Lower leg skin (tissue), 4 donors: ENCODE measurements at regions not wholly inside any gene's neighbourhood (a gene's known extent, or its start where the extent isn't known, plus 50 kb on each side); places are given as distances from the start of the nearest gene placed in this dataset.

Experiments used
- DNase-seq, 2 donors: peaks; one replicate each; pipeline ENCODE4 v3.0.0-alpha.2; 2019; ENCODE audit warnings: low spot score in 2 of 2
- H3K4me3 ChIP-seq: fragments of 200-600 bp; sonication (generic); 2 replicates; pipeline ENCODE4 v1.5.1; 2017; ENCODE audit warnings: mild to moderate bottlenecking, low read depth; ENCODE audit not compliant: poor library complexity, severe bottlenecking
- CTCF ChIP-seq, 3 donors: fragments of 450-650 bp; IDR thresholded peaks; one replicate each; pipeline ENCODE4 v1.5.1; 2016; ENCODE audit warnings: antibody characterized with exemption in 3 of 3, mild to moderate bottlenecking in 3 of 3, moderate library complexity in 2 of 3
- POLR2A ChIP-seq, 2 donors: fragments of 450-650 bp; IDR thresholded peaks; one replicate each; pipeline ENCODE4 v1.6.1; 2016 to 2017; ENCODE audit warnings: antibody characterized with exemption in 2 of 2, mild to moderate bottlenecking in 1 of 2, moderate library complexity in 1 of 2
- WGBS, 2 donors: methylation state at CpG; one replicate each; pipeline ENCODE4 v1.1.5; 2018; 5-methylcytosine and 5-hydroxymethylcytosine counted together
- intact Hi-C: fragments of 100-400 bp; cut with DNase I; formaldehyde crosslinking; loops from one replicate; pipeline ENCODE4 v1.15.0; 2023; ENCODE audit warnings: low total_unique reads

- TF ChIP-seq CTCF (IDR thresholded peaks at IDR 0.05) = no peak
- no peak for TF ChIP-seq POLR2A (IDR thresholded peaks at IDR 0.05)
- intact Hi-C loops = no loop called here
- 61 to 70% methylated on average over 5 of the region's 5 CpGs for WGBS, 2 donors
- DNase-seq = no peak
- no peak overlapping the region for H3K4me3 ChIP-seq
These were observed 655.8 kb downstream of the PCDH7 start for GRCh38 chr4:31375936-31376335.

- intact Hi-C loops = no loop called here
- TF ChIP-seq CTCF (IDR thresholded peaks at IDR 0.05) = no peak
- TF ChIP-seq POLR2A (IDR thresholded peaks at IDR 0.05) = no peak
- no peak for DNase-seq
- WGBS, 2 donors = 92 to 97% methylated on average over 2 of the region's 2 CpGs
- no peak overlapping the region for H3K4me3 ChIP-seq
These were observed 659.2 kb downstream of the PCDH7 start for GRCh38 chr4:31379364-31379763.

- no peak for DNase-seq
- WGBS, 2 donors = 57 to 58% methylated on average over 2 of the region's 2 CpGs
- no peak overlapping the region for H3K4me3 ChIP-seq
- TF ChIP-seq POLR2A (IDR thresholded peaks at IDR 0.05) = no peak
- TF ChIP-seq CTCF (IDR thresholded peaks at IDR 0.05) = no peak
- intact Hi-C loops = no loop called here
These were observed 663.6 kb downstream of the PCDH7 start for GRCh38 chr4:31383767-31384166.

GRCh38 chr4:31390849-31391248 lies 670.7 kb downstream of the PCDH7 start:
- no peak for TF ChIP-seq CTCF (IDR thresholded peaks at IDR 0.05)
- no peak for TF ChIP-seq POLR2A (IDR thresholded peaks at IDR 0.05)
- intact Hi-C loops = no loop called here
- no peak overlapping the region for H3K4me3 ChIP-seq
- DNase-seq = no peak

- H3K4me3 ChIP-seq = no peak overlapping the region
- TF ChIP-seq CTCF (IDR thresholded peaks at IDR 0.05) = no peak
- TF ChIP-seq POLR2A (IDR thresholded peaks at IDR 0.05) = no peak
- intact Hi-C loops = no loop called here
- no peak for DNase-seq
These were observed 671.8 kb downstream of the PCDH7 start for GRCh38 chr4:31391976-31392375.

- DNase-seq = no peak
- TF ChIP-seq CTCF (IDR thresholded peaks at IDR 0.05) = no peak
- no peak for TF ChIP-seq POLR2A (IDR thresholded peaks at IDR 0.05)
- intact Hi-C loops = no loop called here
- no peak overlapping the region for H3K4me3 ChIP-seq
- 79 to 80% methylated on average over 2 of the region's 2 CpGs for WGBS, 2 donors
These were observed 672.8 kb downstream of the PCDH7 start for GRCh38 chr4:31392923-31393322.
